Endodermal cell (in vitro differentiated cells): ENCODE measurements at regions not wholly inside any gene's neighbourhood (a gene's known extent, or its start where the extent isn't known, plus 50 kb on each side); places are given as distances from the start of the nearest gene placed in this dataset.

ENCODE experiments used
- DNase-seq: peaks from one replicate; pipeline ENCODE4 v3.0.0-alpha.2; 2017
- H3K27ac ChIP-seq: 2 replicates; pipeline ENCODE4 v1.5.1; 2013; ENCODE audit warnings: mild to moderate bottlenecking, low read depth, low read length, moderate library complexity
- H3K27me3 ChIP-seq: 2 replicates; pipeline ENCODE4 v1.6.1; 2013; ENCODE audit warnings: mild to moderate bottlenecking, low read length, moderate library complexity; ENCODE audit not compliant: insufficient read depth, control insufficient read depth, poor library complexity, severe bottlenecking
- H3K36me3 ChIP-seq: 2 replicates; pipeline ENCODE4 v1.7.0; 2013; ENCODE audit warnings: mild to moderate bottlenecking, low read length, moderate library complexity; ENCODE audit not compliant: control insufficient read depth, insufficient read depth
- H3K4me1 ChIP-seq: one replicate; pipeline ENCODE4 v1.7.0; 2013; ENCODE audit warnings: low read length; ENCODE audit not compliant: control insufficient read depth, insufficient read depth
- H3K4me3 ChIP-seq: 2 replicates; pipeline ENCODE4 v1.5.1; 2013; ENCODE audit warnings: mild to moderate bottlenecking, low read length, moderate library complexity
- H3K9ac ChIP-seq: 2 replicates; pipeline ENCODE4 v1.6.1; 2013; ENCODE audit warnings: mild to moderate bottlenecking, low read length, moderate library complexity; ENCODE audit not compliant: poor library complexity, severe bottlenecking; ENCODE audit errors: extremely low read depth
- H3K9me3 ChIP-seq: 2 replicates; pipeline ENCODE4 v1.6.1; 2013; ENCODE audit warnings: mild to moderate bottlenecking, low read length, moderate library complexity; ENCODE audit not compliant: control insufficient read depth
- H3K27ac Mint-ChIP-seq: 2 replicates; pipeline ENCODE4 v1.8.0; 2020; ENCODE audit warnings: mixed read lengths
- H3K27me3 Mint-ChIP-seq: 2 replicates; pipeline ENCODE4 v1.8.0; 2021; ENCODE audit warnings: mild to moderate bottlenecking, mixed read lengths; ENCODE audit not compliant: insufficient read depth
- H3K36me3 Mint-ChIP-seq: 2 replicates; pipeline ENCODE4 v1.8.0; 2020; ENCODE audit warnings: low read depth, mixed read lengths
- H3K4me1 Mint-ChIP-seq: 2 replicates; pipeline ENCODE4 v1.8.0; 2020; ENCODE audit warnings: mixed read lengths
- H3K4me3 Mint-ChIP-seq: 2 replicates; pipeline ENCODE4 v1.8.0; 2020; ENCODE audit warnings: mild to moderate bottlenecking, moderate library complexity, mixed read lengths
- H3K9me3 Mint-ChIP-seq: 2 replicates; pipeline ENCODE4 v1.8.0; 2020; ENCODE audit warnings: mild to moderate bottlenecking, mixed read lengths
- WGBS, 2 experiments: methylation state at CpG; one replicate each; pipeline versions ENCODE4 v1.1.5 to v1.1.7; 2013; ENCODE audit warnings: missing lambda C conversion rate in 2 of 2, mixed read lengths in 1 of 2; ENCODE audit not compliant: insufficient coverage in 1 of 2, insufficient read length in 1 of 2; 5-methylcytosine and 5-hydroxymethylcytosine counted together
- TF ChIP-seq, protein P1 (sequence below): fragments of 200-600 bp; sonication (generic); conservative IDR thresholded peaks from 2 replicates; pipeline ENCODE4 v1.5.0; 2021; ENCODE audit warnings: antibody characterized with exemption, mild to moderate bottlenecking

DNA sequence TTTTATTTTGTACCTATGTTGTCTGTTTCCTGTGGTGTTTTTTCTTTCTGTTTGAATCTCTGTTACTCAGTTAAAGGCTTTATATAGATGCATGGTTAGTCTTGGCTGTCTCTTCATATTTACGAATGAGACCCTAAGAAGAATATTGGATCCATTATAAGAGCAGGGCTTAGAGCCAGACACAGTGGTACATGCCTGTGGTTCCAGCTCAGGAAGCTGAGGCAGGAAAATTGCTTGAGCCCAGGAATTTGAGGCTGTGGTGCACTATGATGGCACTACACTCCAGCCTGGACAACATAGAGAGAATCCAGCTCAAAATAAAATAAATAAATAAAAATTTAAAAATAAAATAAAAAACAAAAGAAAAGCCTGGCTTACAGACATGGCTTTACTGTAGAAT is 211.1 kb downstream of the SOD2 start:
- peaks cover 2% of the 10 kb centered on the region for H3K9me3 Mint-ChIP-seq

DNA sequence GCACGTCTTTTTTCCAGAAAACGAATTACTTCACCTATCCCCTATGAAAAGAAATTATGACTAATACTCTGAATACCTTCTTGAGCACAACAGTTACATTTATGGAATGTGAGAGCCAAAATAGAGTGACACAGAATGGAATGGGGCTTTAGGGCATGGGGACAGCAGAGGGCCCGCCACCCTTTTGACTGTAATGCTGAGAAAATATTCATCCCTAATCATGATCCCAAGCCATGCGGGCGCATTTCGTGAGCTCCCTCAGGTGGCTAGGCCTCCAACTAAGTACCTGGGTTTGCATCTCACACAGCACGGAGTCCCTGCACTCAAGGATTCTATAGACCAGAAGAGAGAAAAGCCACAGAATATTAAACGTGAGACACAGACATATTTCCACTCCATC is 212.6 kb downstream of the SOD2 start:
- Histone ChIP-seq H3K27ac (no peak overlapping the region), H3K9ac (no peak overlapping the region), H3K4me1 (no peaks in the 10 kb centered on the region), H3K27me3 (no peaks in the 10 kb centered on the region), H3K4me3 (no peak overlapping the region), H3K36me3 (no peaks in the 10 kb centered on the region), H3K9me3 (peaks cover 26% of the 10 kb centered on the region)
- no peak overlapping the region for H3K27ac Mint-ChIP-seq
- WGBS, 2 experiments: 75 to 98% methylated on average over 4 to 8 of the region's 8 CpGs
- peaks cover 2% of the 10 kb centered on the region for H3K9me3 Mint-ChIP-seq
- no peak overlapping the region for H3K4me3 Mint-ChIP-seq
- H3K27me3 Mint-ChIP-seq: no peaks in the 10 kb centered on the region
- TF ChIP-seq, protein P1, sequence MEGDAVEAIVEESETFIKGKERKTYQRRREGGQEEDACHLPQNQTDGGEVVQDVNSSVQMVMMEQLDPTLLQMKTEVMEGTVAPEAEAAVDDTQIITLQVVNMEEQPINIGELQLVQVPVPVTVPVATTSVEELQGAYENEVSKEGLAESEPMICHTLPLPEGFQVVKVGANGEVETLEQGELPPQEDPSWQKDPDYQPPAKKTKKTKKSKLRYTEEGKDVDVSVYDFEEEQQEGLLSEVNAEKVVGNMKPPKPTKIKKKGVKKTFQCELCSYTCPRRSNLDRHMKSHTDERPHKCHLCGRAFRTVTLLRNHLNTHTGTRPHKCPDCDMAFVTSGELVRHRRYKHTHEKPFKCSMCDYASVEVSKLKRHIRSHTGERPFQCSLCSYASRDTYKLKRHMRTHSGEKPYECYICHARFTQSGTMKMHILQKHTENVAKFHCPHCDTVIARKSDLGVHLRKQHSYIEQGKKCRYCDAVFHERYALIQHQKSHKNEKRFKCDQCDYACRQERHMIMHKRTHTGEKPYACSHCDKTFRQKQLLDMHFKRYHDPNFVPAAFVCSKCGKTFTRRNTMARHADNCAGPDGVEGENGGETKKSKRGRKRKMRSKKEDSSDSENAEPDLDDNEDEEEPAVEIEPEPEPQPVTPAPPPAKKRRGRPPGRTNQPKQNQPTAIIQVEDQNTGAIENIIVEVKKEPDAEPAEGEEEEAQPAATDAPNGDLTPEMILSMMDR: no peak
- H3K36me3 Mint-ChIP-seq: no peaks in the 10 kb centered on the region
- DNase-seq: no peak
- no peaks in the 10 kb centered on the region for H3K4me1 Mint-ChIP-seq

More for the DNA sequence above, 211.1 kb downstream of the SOD2 start:
- TF ChIP-seq, protein P1: no peak
- Histone ChIP-seq H3K4me1 (no peaks in the 10 kb centered on the region), H3K9ac (no peak overlapping the region), H3K4me3 (no peak overlapping the region), H3K27ac (no peak overlapping the region), H3K9me3 (peaks cover 26% of the 10 kb centered on the region), H3K27me3 (no peaks in the 10 kb centered on the region), H3K36me3 (no peaks in the 10 kb centered on the region)
- Mint-ChIP-seq H3K36me3 (no peaks in the 10 kb centered on the region), H3K27me3 (no peaks in the 10 kb centered on the region), H3K27ac (no peak overlapping the region), H3K4me1 (no peaks in the 10 kb centered on the region), H3K4me3 (no peak overlapping the region)
- 80 to 93% methylated on average over 1 of the region's 1 CpG for WGBS, 2 experiments
- DNase-seq: no peak

DNA sequence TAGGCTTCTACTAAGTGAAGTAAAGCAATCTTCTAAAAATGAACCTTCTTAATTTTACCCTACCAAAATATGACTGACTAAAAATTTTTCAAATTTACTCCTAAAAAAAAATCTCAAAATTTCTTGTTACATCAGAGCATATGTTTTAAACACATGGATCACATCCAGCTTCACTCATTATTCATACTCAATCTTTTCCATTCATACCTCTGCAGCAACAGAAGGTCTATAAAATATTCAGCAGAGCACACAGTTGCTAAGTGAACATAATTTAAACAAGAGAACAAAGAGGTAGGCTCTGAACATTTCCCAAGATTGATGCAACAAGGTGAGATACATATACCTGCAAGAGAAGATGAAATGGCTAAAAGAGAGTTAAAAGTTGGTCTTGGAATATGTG is 213.9 kb downstream of the SOD2 start:
- TF ChIP-seq, protein P1: no peak
- no peak overlapping the region for H3K9ac ChIP-seq
- no peaks in the 10 kb centered on the region for H3K36me3 Mint-ChIP-seq
- no peaks in the 10 kb centered on the region for H3K4me1 Mint-ChIP-seq
- no peaks in the 10 kb centered on the region for H3K4me1 ChIP-seq
- no peaks in the 10 kb centered on the region for H3K27me3 ChIP-seq
- H3K27ac Mint-ChIP-seq: no peak overlapping the region
- no peaks in the 10 kb centered on the region for H3K36me3 ChIP-seq
- DNase-seq: no peak
- no peaks in the 10 kb centered on the region for H3K27me3 Mint-ChIP-seq
- H3K4me3 ChIP-seq: no peak overlapping the region
- no peak overlapping the region for H3K4me3 Mint-ChIP-seq
- H3K27ac ChIP-seq: no peak overlapping the region
- peaks cover 32% of the 10 kb centered on the region for H3K9me3 ChIP-seq
- peaks cover 2% of the 10 kb centered on the region for H3K9me3 Mint-ChIP-seq
